OCI-LY7 (cell line): ENCODE measurements at regions not wholly inside any gene's neighbourhood (a gene's known extent, or its start where the extent isn't known, plus 50 kb on each side); places are given as distances from the start of the nearest gene placed in this dataset.

ENCODE experiments used
- EZH2phosphoT487 ChIP-seq: fragments of 200-600 bp; sonication (generic); IDR thresholded peaks from 2 replicates; pipeline ENCODE4 v1.6.1; 2018; ENCODE audit warnings: low read depth, borderline replicate concordance, mild to moderate bottlenecking, mixed run types, antibody characterized with exemption, low read length, moderate library complexity, mixed read lengths
- TF ChIP-seq, protein P1 (sequence below): fragments of 200-600 bp; sonication (generic); conservative IDR thresholded peaks from 2 replicates; pipeline ENCODE4 v1.5.1; 2014; ENCODE audit warnings: mild to moderate bottlenecking, antibody characterized with exemption, low read length, moderate library complexity, mixed read lengths

DNA sequence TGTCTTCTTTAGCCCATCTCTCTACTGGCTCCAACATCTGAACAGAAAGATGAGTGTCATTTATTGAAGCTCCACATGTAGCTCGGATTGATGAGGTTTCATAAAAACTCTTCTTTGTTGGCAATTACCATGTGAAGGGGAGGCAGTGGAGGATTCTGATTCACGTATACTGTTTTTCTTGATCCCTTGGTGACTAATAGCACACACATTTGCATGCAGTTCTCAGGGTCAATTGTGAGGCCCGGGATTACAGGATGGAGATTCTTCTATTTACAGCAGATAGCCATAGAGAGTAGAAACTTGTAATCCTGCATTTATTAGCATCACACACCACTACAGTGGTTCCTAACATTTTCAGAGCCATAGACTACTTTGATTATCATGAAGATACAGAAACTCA lies 133.2 kb upstream of the MARCHF11 start:
- TF ChIP-seq, protein P1, sequence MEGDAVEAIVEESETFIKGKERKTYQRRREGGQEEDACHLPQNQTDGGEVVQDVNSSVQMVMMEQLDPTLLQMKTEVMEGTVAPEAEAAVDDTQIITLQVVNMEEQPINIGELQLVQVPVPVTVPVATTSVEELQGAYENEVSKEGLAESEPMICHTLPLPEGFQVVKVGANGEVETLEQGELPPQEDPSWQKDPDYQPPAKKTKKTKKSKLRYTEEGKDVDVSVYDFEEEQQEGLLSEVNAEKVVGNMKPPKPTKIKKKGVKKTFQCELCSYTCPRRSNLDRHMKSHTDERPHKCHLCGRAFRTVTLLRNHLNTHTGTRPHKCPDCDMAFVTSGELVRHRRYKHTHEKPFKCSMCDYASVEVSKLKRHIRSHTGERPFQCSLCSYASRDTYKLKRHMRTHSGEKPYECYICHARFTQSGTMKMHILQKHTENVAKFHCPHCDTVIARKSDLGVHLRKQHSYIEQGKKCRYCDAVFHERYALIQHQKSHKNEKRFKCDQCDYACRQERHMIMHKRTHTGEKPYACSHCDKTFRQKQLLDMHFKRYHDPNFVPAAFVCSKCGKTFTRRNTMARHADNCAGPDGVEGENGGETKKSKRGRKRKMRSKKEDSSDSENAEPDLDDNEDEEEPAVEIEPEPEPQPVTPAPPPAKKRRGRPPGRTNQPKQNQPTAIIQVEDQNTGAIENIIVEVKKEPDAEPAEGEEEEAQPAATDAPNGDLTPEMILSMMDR, result no peak
- TF ChIP-seq EZH2phosphoT487, result no peak
